GM12891 (cell line): ENCODE measurements at regions not wholly inside any gene's neighbourhood (a gene's known extent, or its start where the extent isn't known, plus 50 kb on each side); places are given as distances from the start of the nearest gene placed in this dataset.

Experiments
- POLR2A ChIP-seq: IDR thresholded peaks from 2 replicates; pipeline ENCODE4 v1.6.1; 2011; ENCODE audit warnings: low read depth, low read length, control low read depth
- POLR2AphosphoS5 ChIP-seq: IDR thresholded peaks from 2 replicates; pipeline ENCODE4 v1.6.1; 2011; ENCODE audit warnings: low read depth, low read length, control low read depth
- SPI1 ChIP-seq: IDR thresholded peaks from 2 replicates; pipeline ENCODE4 v1.6.1; 2011; ENCODE audit warnings: low read depth, low read length, control low read depth
- TAF1 ChIP-seq: IDR thresholded peaks from 2 replicates; pipeline ENCODE4 v1.6.1; 2011; ENCODE audit warnings: low read depth, low read length, control low read depth

DNA sequence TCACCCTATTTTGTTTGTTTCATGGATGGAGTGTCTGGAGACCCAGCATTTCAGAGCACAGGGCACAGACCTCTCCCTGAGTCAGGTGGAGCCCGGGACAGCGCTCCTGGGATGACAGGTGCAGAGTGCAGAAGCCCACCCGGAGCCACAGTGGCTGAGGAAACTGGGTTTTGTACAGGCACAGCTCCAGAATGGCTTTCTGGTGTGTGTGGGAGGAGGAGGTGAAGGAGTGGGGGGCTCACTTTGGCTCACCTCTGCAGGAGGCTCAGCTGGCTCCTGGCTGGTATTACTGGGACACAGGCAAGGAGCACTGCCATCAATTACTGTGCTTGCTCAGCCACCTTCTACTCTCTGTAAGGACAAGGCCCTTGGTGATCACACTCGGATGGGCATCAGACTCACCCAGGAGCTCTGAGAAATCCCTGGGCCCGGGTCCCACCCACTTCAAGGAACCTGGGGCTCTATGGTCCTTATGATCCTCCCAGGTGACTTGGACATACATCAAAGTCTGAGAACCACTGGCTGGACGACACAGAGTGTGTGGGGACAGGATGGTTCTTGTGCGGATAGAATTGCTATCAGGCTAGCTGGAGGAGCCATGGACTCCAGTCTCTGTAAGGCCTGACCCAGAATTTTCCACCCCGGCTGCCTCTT is 221.1 kb upstream of the ZNF32 start:
- TF ChIP-seq POLR2A, result no peak
- no peak for TF ChIP-seq POLR2AphosphoS5
- TF ChIP-seq TAF1, result no peak
- no peak for TF ChIP-seq SPI1
